Mucosa of descending colon (tissue), 3 donors: ENCODE measurements at regions not wholly inside any gene's neighbourhood (a gene's known extent, or its start where the extent isn't known, plus 50 kb on each side); places are given as distances from the start of the nearest gene placed in this dataset.
"Not testable (repeated sequence)": the region's sequence is repeated elsewhere in the genome, so short reads cannot be mapped to it uniquely, and the experiment has no call there.

ENCODE experiments used
- ATAC-seq: fragments of 200-7000 bp; cut with Tn5 transposase; one replicate; pipeline ENCODE4 v1.9.1; 2020; ENCODE audit warnings: mild to moderate bottlenecking, moderate library complexity
- DNase-seq, 3 donors: peaks; one replicate each; pipeline ENCODE4 v3.0.0-alpha.2; 2020
- H3K36me3 ChIP-seq: fragments of 200-600 bp; one replicate; pipeline ENCODE4 v1.8.0; 2021; ENCODE audit warnings: low read depth, mild to moderate bottlenecking
- H3K4me1 ChIP-seq: fragments of 200-600 bp; one replicate; pipeline ENCODE4 v1.8.0; 2021; ENCODE audit warnings: low read depth, mild to moderate bottlenecking
- H3K4me3 ChIP-seq: fragments of 200-600 bp; one replicate; pipeline ENCODE4 v1.8.0; 2021; ENCODE audit warnings: mild to moderate bottlenecking
- H3K9me3 ChIP-seq: fragments of 200-600 bp; one replicate; pipeline ENCODE4 v1.8.0; 2021; ENCODE audit warnings: mild to moderate bottlenecking
- intact Hi-C, 2 donors: fragments of 100-400 bp; cut with DNase I in 1 of 2; cut with micrococcal nuclease in 1 of 2; formaldehyde crosslinking; loops; one replicate each; pipeline versions ENCODE4 v1.11.0 to v1.11.1; 2022; cut with DNase I, micrococcal nuclease
- donor health status: DM: no; HTN: no; CAD: no; lungs with moderate emphysema.
- donor health status: DM: no; HTN: no; CAD: no.
- donor health status: DM: no; HTN: yes; CAD: no.

- H3K9me3 ChIP-seq, intact Hi-C loops, ATAC-seq, DNase-seq, H3K4me1 ChIP-seq, H3K36me3 ChIP-seq, H3K4me3 ChIP-seq: not testable (repeated sequence)
Measured at GRCh38 chr16:32876718-32877117, 200.8 kb upstream of the TP53TG3 start.

- H3K9me3 ChIP-seq, H3K4me1 ChIP-seq, intact Hi-C loops, H3K36me3 ChIP-seq, H3K4me3 ChIP-seq, DNase-seq, ATAC-seq: not testable (repeated sequence)
Measured at GRCh38 chr16:32873783-32874182, 197.8 kb upstream of the TP53TG3 start.

- intact Hi-C loops, ATAC-seq, H3K36me3 ChIP-seq, DNase-seq, H3K4me1 ChIP-seq, H3K4me3 ChIP-seq, H3K9me3 ChIP-seq: not testable (repeated sequence)
Measured at GRCh38 chr16:32873120-32873519, 197.2 kb upstream of the TP53TG3 start.

- ATAC-seq, DNase-seq, H3K36me3 ChIP-seq, H3K4me1 ChIP-seq, H3K9me3 ChIP-seq, H3K4me3 ChIP-seq, intact Hi-C loops: not testable (repeated sequence)
Measured at GRCh38 chr16:32870628-32871027, 194.7 kb upstream of the TP53TG3 start.

- intact Hi-C loops, ATAC-seq, H3K4me1 ChIP-seq, DNase-seq, H3K9me3 ChIP-seq, H3K36me3 ChIP-seq, H3K4me3 ChIP-seq: not testable (repeated sequence)
Measured at GRCh38 chr16:32868334-32868733, 192.4 kb upstream of the TP53TG3 start.

GRCh38 chr16:32865284-32865683 lies 189.3 kb upstream of the TP53TG3 start:
- intact Hi-C loops, H3K9me3 ChIP-seq, H3K4me3 ChIP-seq, DNase-seq, H3K4me1 ChIP-seq, H3K36me3 ChIP-seq, ATAC-seq: not testable (repeated sequence)

GRCh38 chr16:32861476-32862201 lies 185.7 kb upstream of the TP53TG3 start:
- H3K9me3 ChIP-seq, H3K36me3 ChIP-seq, ATAC-seq, intact Hi-C loops, H3K4me1 ChIP-seq, DNase-seq, H3K4me3 ChIP-seq: not testable (repeated sequence)

- ATAC-seq, DNase-seq, H3K4me1 ChIP-seq, H3K9me3 ChIP-seq, H3K4me3 ChIP-seq, H3K36me3 ChIP-seq, intact Hi-C loops: not testable (repeated sequence)
Measured at GRCh38 chr16:32847379-32847778, 171.4 kb upstream of the TP53TG3 start.

- ATAC-seq, H3K4me1 ChIP-seq, H3K9me3 ChIP-seq, intact Hi-C loops, H3K4me3 ChIP-seq, DNase-seq, H3K36me3 ChIP-seq: not testable (repeated sequence)
Measured at GRCh38 chr16:32845572-32845971, 169.6 kb upstream of the TP53TG3 start.

- intact Hi-C loops, H3K9me3 ChIP-seq, H3K36me3 ChIP-seq, DNase-seq, H3K4me1 ChIP-seq, H3K4me3 ChIP-seq, ATAC-seq: not testable (repeated sequence)
Measured at GRCh38 chr16:32842844-32843243, 166.9 kb upstream of the TP53TG3 start.

GRCh38 chr16:32807280-32807679 lies 131.3 kb upstream of the TP53TG3 start:
- H3K4me1 ChIP-seq, intact Hi-C loops, H3K36me3 ChIP-seq, H3K9me3 ChIP-seq, DNase-seq, ATAC-seq, H3K4me3 ChIP-seq: not testable (repeated sequence)

GRCh38 chr16:32805639-32806038 lies 129.7 kb upstream of the TP53TG3 start:
- ATAC-seq, H3K9me3 ChIP-seq, DNase-seq, H3K36me3 ChIP-seq, H3K4me3 ChIP-seq, intact Hi-C loops, H3K4me1 ChIP-seq: not testable (repeated sequence)
